GM12865 (cell line): ENCODE measurements at regions not wholly inside any gene's neighbourhood (a gene's known extent, or its start where the extent isn't known, plus 50 kb on each side); places are given as distances from the start of the nearest gene placed in this dataset.
"Not testable (repeated sequence)": the region's sequence is repeated elsewhere in the genome, so short reads cannot be mapped to it uniquely, and the experiment has no call there.

Experiments
- DNase-seq: peaks from one replicate; pipeline ENCODE4 v3.0.0; 2010; ENCODE audit warnings: low read depth
- H3K4me3 ChIP-seq: 2 replicates; pipeline ENCODE4 v1.5.1; 2011; ENCODE audit warnings: mild to moderate bottlenecking, low read depth, low read length, control low read depth
- CTCF ChIP-seq: IDR thresholded peaks from 2 replicates; pipeline ENCODE4 v1.5.1; 2011; ENCODE audit warnings: low read length, control low read depth, low read depth, inconsistent platforms; ENCODE audit not compliant: insufficient read depth; ENCODE audit errors: missing control alignments

- H3K4me3 ChIP-seq: no peak overlapping the region
- no peak for TF ChIP-seq CTCF
- no peak for DNase-seq
Observed at GRCh38 chr6:115194981-115195638, 852.3 kb upstream of the HS3ST5 start.

- H3K4me3 ChIP-seq: no peak overlapping the region
- DNase-seq: no peak
- no peak for TF ChIP-seq CTCF
Observed at GRCh38 chr6:115191989-115192388, 849.2 kb upstream of the HS3ST5 start.

- no peak for TF ChIP-seq CTCF
- no peak for DNase-seq
- H3K4me3 ChIP-seq: no peak overlapping the region
Observed at GRCh38 chr6:115190534-115190933, 847.7 kb upstream of the HS3ST5 start.

GRCh38 chr6:115175456-115175855, 832.6 kb upstream of the HS3ST5 start:
- DNase-seq, H3K4me3 ChIP-seq: not testable (repeated sequence)

- DNase-seq, H3K4me3 ChIP-seq: not testable (repeated sequence)
Observed at GRCh38 chr6:115165912-115166311, 823.1 kb upstream of the HS3ST5 start.

- TF ChIP-seq CTCF: no peak
- DNase-seq: no peak
- no peak overlapping the region for H3K4me3 ChIP-seq
Observed at GRCh38 chr6:115159733-115160132, 816.9 kb upstream of the HS3ST5 start.

GRCh38 chr6:115137910-115138309, 795.1 kb upstream of the HS3ST5 start:
- H3K4me3 ChIP-seq: no peak overlapping the region
- no peak for DNase-seq
- no peak for TF ChIP-seq CTCF

- no peak overlapping the region for H3K4me3 ChIP-seq
- no peak for DNase-seq
- TF ChIP-seq CTCF: no peak
Observed at GRCh38 chr6:115133790-115134189, 791.0 kb upstream of the HS3ST5 start.
